HG02610 (cell line): ENCODE measurements at regions not wholly inside any gene's neighbourhood (a gene's known extent, or its start where the extent isn't known, plus 50 kb on each side); places are given as distances from the start of the nearest gene placed in this dataset.

ENCODE experiments used
- ATAC-seq: cut with Tn5 transposase; IDR thresholded peaks from one replicate; pipeline ENCODE4 v1.9.1; 2021; ENCODE audit warnings: mild to moderate bottlenecking, moderate library complexity; ENCODE audit not compliant: unreplicated experiment

DNA sequence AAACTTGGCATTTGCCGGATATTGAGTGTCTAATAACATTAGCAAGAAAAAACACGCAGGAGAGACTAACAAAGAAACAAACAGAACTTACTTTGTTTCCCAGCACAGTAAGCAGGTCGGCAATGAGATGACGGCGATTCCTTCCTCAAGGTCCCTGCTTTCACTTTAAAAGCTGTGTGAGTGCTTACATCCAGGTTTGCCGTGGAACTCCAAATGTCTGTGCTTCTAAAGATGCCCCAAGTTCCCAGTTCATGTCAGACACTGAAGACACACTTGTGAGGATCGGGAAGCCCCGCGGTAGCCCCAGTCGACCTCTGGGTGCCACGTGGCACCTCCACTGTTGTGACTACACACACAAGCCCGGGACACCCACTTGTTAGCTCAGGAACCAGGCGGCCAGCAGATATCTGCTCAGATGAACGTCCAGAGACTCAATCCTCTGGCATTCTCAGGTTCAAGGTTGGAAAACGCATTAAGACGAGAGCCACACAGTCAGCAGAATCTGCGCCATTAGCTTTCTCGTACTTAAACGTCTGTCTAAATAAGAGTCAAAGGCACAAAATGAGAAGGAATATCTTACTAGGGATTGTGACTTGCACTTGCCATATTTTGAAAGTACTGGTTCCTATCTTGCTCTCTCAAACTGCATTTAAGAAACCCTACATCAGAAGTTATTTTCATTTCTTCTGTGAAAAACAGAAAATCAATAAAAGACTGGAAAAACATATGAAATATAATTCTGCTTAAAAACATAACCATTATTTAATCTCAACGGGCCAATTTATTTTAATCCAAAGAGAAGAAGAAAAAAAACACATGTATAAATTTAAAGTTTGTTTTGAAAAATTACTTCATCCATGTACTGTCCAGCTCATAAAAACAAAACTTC lies 207.6 kb upstream of the KLF14 start:
- ATAC-seq = no peak

DNA sequence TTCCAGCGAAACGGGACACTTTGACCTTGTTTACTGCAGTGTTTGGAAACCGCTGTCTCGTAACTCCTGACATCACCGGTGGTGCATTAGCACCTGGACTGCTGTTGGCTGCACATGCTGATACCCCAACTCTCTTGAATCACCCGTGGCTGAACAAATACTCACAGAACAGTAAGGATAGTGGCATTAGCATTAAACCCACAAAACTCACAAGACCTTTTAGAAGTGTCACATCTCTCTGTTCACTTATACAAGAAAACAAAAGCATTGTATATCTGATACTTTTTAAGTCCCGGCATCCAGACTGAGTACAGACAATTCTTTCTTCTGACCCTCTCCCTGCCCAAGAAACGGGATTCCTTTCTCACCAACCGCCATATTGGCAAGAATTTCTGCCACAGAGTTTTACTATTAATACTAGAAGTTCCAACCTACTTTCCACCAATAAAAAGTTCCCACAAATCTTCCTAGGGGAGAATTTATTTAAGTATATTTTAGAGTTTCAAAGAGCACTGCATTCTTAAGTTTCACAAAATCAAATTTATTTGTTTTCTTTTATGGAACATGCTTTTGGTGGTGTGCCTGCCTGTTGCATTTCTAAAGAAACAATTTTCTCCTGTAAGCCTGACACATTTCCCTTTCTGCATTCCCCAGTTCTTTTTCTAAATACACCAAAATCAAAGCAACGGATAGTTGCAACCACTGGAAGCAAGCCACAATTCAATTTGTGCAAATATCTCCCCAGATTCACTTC lies 208.4 kb upstream of the KLF14 start:
- ATAC-seq = no peak

DNA sequence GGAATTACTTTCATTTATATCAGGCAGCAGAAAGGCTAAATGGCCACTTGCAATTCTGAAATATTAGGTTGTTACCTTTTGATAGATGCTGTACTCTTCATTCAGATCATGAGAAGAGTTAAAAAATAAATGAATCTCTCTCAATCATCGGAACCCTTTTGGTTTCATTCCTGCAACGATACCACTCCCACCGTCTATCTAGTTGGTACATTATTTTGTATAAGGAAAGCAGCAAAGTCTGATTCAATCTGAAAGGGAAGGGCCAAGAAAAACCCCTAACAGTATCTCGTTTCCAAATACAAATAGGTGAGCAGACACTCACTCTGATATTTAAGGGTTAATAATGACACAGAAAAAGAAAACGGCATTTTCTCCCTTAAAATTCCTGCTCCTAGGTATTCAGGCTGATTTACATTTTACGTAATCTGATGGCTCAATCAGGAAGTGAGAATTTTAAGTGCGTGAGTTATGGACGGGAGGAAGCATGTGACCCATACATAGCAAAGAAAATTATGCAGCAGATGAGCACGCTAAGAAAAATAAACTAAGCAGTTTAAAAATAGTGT lies 209.4 kb upstream of the KLF14 start:
- ATAC-seq = peak; percentile 36

DNA sequence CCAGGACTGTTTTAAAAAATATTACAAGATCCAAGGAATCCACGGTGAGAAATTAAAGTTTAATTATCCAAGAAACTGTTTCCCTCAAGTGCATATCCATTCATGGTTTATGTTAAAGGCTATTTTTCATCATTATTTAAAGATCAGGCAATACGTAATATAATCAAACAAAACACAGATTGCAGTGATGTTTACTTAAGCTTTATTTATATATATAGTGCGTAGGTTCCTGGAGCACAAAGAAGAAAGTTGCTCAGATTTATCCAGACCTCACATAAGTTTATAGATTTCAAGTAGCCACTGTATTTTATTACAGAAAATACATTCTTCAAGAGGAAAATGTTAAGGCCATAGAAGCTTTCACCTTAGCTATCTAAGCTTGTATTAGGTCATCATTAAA lies 210.0 kb upstream of the KLF14 start:
- no peak for ATAC-seq

DNA sequence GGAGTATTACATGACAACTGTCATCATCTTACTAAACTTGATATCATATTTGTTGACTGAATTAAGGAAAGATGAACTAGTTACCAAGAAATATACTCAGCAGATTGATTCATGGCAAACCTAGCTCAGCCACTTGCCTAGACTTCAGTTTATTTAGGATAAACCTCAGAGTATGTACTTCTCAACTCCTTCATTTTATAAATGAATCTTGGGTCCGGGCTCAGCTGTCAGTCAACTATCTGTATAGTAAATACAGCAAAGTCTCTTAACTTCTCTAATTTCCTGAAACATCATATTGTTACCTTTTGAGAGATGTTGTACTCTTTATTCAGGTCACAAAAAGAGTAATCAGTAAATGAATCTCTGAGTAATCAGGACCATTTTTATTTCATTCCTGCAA lies 211.0 kb upstream of the KLF14 start:
- no peak for ATAC-seq

DNA sequence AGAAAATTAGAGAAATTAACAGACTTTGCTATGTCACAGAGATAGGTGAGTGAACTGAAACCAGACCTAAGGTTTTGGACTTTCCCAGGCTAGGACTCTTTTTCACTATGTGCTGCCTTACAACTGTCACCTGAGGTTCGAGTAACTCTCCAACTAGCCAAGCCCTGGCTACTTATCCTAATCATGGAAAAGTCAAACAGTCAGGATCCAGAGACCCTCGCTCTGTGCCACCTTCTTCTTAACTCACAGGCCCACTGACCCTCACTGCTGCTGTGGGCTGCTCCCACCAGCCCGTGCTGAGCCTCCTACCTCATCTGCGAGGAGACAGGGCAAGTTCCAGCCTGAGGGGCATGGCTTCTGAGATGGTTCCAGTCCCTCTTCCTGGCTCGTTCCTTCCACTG lies 211.4 kb upstream of the KLF14 start:
- peak; percentile 43 for ATAC-seq

DNA sequence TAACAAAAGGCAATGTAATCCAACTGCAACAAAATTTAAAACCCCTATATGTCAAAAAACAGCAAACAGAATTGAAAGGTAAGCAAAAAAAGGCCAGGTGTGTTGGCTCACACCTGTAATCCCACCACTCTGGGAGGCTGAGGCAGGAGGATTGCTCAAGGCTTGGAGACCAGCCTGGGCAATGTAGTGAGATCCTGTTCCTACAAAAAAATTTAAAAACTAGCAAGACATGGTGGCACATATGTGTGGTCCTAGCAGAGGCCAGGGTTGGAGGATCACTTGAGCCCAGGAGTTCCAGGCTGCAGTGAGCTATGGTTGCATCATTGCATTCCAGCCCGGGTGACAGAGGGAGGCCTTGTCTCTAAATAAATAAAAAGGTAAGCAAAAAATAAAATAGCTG lies 212.1 kb upstream of the KLF14 start:
- no peak for ATAC-seq

DNA sequence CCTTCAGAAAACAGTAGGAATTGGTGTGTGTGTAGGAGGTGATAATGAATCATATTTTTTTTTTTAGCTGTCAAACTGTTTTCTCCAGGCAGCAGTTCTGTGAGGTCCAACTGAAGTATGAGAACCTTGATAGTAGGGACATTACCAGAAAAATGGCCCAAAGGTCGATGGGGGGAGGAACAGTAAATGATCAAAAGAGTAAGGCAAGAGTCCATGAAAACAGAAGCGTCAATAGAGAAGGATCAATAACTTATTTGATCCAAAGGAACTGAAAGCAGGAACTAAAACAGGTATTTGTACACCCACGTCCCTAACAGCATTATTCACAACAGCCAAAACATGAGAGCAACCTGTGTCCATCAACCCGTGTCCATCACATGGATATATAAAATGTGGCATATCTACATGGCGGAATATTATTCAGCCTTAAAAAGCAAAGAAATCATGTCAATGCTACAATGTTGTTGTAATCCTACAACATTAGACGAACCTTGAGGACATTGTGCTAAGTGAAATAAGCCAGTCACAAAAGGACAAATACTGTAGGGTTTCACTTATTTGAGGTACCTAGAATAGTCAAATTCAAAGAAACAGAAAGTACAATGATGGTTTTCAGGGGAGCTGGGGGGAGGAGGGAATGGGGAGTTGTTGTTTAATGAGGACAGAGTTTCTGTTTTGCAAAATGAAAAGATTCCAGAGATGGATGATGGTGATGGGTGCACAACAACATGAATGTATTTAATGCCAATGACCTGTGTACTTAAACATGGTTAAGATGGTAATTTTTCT lies 214.0 kb upstream of the KLF14 start:
- ATAC-seq = no peak

DNA sequence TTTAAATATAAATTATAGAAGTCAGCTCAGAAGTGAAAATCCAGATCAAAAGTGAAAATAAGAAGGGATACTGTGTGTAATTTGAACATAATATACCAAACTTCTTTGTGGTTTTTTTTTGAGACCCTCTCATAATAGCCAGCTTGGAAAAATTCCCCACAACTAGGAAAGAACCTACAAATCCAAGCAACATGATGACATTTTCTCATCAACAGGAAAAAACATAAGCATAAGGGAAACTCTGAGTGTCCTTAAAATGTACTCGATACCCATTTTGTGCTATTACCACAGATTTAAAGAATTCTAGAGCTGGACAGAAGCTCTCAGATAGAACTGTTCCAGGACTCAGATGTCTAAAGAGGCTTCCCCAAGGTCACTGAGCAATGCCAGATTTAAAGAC lies 214.8 kb upstream of the KLF14 start:
- ATAC-seq = no peak

DNA sequence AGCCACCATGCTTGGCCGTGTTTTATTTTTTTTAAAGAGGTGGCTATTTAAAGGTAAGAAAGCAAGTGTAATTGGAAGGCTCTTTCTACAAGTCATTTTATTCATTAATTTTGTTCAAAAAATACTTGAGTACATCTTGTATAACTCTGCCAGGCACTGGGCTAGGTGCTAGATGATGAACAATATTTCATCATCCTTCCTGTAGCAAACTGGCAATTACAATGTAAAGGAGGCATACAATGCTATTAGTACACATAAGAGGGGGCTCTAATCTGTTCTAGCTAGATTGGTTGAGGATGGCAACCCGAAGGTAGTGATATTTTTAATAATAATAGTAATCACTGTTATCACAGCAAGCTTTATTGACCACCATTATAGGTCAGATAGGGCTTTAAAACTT lies 215.5 kb upstream of the KLF14 start:
- ATAC-seq = no peak

DNA sequence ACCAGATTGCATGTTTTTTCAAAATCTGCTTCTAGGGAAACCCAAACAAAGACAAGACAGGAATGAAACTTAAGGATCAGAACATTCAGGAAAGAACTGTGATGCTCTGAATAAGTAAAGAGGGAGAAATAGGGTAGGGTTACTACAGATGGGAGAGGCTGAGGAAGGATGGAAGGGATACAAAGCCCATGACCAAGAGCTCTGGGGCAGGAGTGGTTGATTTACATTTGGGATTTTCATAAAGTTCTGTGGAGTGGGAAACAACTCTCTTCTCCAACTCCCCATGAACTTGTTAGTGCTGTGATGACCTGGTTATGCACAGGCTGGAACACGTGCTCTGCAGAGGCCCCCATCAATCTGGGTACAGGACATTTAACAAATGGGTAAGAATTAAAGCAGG lies 216.0 kb upstream of the KLF14 start:
- ATAC-seq = no peak

DNA sequence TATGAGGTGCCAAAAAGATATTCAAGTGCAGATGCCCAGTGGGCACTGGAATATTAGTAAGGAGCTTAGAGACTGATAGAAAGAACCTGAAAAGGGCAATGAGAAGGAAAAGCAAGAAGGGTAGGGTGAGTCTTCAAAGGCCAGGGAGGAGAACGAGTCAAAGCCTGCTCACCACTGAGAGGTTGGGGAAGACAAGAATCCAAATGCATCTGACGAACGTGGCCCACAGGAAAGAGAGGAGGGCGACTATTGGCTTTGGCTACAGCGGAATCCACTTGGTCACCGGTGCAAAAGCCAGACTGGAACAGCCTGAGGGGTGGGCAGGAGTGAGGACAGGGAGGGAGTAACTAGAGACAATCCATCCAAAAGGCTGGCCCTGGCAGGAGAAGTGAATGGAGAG lies 216.7 kb upstream of the KLF14 start:
- ATAC-seq = no peak

DNA sequence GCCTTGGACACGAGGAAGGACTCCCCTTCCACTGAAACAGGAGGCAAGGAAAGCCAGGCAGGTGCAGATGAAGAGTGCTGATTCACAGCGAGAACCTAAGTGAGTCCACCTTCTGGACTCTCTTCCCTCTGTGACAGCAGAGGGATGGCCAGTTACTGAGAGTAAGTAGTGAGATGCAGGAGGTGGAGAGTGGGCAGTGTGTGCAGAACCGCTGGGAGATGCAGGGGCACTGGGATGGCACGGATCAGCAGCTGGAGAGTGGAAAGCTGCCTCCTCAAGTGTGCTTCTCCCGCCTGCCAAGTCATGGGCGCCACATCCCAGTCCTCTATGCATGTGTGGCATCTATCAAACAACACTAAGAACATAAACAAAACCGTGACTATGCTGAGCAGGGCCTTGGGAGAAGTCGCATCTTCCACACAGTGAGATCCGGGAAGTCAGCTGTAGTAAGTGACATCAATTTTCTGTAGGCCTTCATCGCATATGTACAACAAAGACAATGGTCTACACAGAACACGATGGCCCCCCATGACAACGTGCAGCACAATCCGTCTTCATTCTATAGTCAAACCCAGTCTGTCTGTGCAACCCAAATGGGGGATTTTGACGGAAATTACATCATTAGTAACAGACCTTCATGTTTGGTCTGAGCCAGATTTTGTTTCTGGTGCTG lies 217.4 kb upstream of the KLF14 start:
- ATAC-seq = no peak

DNA sequence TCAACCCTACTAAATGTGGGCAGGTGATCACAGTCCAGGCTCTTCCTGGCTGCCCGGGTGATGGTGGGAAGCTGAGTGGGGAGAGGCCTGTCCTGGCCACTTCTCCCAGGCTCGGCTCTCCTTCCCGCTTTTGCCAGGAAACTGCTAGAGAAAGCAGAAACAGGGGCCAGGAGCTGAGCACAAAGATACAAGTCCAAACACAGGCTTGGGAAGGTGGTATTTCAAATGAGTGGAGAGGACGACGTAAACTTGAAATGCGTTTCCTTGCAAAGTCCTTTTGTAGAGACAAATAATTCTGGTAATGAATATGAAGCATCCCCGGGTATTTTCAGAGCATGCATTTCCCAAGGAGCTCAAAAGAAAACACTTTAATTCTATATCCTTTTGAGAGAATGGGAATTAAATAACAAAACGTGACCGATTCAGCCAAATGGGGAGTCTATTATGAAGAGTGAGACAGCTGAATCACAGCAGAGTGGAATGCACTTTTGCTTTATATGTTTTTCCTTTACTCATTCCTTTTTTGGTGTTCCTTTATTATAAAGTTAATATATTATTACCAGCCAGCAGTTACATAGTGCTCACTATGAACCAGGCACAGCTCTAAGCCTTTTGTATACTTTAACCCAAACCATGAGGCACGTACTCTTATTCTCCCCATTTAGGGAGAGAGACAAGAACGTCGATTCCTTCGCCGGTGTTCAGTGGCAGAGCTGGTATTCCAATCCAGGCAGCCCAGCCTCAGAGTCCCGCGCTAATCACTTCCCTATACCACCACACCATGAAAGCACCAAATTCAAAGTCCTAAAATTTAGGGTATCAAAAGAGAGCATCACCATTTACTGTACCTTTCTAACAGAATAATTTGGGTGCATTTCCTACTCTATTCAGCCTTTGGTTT lies 218.2 kb upstream of the KLF14 start:
- no peak for ATAC-seq

DNA sequence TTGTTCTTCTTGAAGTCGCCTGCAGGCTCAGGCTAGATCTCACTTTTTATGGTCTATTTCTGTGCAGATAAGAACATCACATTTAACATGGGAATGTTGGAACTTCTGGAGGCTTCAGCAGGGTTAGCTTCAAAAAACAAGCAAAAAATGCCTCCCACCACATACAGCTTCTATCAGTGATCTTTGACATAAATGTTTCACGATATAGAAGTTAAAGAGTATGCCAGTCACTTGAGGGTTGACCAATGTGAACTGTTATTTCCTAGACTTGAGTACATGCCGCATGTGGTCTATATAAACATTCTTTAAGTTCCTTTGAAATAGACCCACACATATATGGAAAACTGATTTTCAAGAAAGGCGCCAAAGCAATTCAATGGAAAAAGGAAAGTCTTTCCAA lies 219.2 kb upstream of the KLF14 start:
- ATAC-seq = no peak

DNA sequence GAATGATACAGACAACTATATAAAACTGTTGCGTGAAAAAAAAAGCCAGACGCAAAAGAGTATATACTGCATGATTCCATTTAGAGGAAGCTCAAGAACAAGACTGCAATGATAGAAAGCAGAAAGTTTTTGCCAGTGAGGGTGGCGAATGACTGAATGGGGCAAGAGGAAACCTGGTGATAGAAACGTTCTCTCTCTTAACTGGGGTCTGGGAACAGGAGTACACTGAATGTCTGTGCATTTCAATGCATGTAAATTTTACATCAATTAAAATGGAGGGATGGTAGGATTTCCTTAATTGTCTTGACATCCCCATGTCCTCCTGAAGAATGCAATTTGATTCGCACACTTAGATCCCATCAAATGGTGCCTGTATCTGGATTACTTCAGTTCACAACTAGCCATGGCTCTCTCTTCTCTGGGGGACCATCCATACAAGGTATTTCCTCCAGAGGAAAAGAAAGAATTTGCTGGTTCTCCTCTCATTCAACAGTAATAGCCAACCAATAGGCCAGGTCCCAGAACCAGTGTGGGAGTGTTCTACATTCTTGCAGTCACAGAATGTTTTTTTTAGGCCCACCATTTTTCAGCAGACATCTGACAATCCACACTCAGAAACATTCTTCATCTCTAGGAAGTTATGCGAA lies 221.0 kb upstream of the KLF14 start:
- no peak for ATAC-seq

DNA sequence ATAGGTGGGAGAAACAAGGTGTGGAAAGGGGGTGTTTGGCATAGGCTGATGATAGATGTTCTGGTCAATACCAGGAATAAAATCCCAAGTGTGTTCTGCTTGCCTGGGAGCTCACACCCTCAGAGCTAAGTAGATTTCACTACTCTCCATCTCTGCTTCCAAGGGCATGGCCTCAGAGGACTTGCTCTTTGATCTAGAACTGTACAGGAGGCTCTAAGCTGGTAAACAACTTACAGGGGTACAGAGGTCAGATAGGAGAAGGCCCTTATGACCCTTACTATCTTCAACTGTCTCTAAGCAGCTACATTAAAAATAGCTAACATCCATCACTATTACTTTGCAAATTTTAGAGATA lies 221.5 kb upstream of the KLF14 start:
- no peak for ATAC-seq

DNA sequence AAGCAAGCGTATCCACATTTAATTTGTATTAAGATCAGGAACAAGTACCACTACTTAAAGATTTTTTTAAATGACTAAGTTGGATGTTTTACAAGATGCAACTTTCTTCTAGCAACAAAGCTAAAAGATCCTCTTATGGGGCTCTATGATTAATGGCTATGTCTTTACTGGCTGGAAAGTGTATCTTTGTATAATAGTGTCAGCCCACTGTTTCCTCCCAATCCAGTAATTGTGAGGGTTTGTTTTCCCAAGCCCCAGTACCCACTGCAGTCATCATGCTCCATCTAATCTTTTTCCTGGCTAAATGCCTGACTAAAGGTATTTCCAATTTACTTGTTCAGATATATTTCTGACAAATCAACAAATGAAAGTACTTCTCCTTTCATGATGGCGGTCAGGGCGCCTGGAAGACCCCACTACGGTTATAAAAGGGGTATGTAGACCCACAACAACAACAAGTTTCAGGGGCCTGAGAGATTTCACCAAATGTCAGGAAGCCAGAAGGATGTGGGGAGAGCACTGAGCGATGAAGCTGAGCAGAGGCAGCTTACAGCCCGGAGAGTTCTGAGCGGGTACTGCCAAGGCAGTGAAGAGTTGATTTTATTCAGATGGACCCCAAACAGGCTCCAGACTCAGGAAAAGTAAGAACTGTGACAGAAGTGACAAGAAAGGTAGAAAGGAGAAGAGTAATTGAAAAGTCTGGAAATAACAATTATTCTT lies 222.6 kb upstream of the KLF14 start:
- ATAC-seq = no peak

DNA sequence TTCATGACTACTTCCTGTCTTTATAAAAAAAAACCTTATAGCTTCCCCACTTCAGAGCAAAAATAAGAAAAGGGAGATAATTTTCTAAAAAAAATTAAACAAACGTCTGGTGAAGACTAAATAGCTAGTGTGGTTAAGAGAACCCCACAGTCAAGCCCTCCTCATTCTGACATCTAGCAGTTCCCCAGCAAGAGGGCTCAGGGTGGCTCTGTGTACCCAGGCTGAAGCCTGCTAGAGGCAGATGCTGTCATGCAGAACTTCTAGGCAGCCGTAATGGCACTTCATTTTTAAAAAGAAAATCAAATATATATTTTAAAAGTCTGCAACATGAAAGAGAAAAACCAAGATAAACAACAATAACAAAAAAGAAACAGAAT lies 223.1 kb upstream of the KLF14 start:
- no peak for ATAC-seq
